GM21723 (cell line): ENCODE measurements at regions not wholly inside any gene's neighbourhood (a gene's known extent, or its start where the extent isn't known, plus 50 kb on each side); places are given as distances from the start of the nearest gene placed in this dataset.

Experiments used
- ATAC-seq: cut with Tn5 transposase; IDR thresholded peaks from one replicate; pipeline ENCODE4 v1.9.1; 2021; ENCODE audit warnings: mild to moderate bottlenecking, moderate library complexity; ENCODE audit not compliant: unreplicated experiment

DNA sequence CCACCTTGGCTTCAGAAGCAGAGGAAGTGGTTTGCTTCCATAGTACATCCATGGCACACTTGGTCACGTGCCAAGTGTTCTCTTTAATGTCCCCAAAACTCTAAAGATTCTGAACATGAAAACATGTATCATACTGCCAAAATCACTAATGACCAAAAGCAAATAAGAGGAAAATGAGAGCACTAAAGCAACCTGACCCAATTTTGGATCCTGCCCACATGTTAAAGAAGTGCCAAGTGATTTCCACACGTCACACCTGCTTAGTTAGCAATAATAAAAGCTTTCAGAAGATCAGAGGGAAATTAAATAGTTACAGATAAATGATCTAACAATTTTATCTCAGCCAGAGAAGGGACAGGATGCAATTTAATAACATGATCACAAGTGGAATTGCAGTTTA is 1170.0 kb downstream of the XPNPEP1 start:
- ATAC-seq: no peak

- ATAC-seq: peak; percentile 65
Measured at GRCh38 chr10:108749042-108749441, 1174.3 kb downstream of the XPNPEP1 start.

GRCh38 chr10:108736111-108736510 is 1187.2 kb downstream of the XPNPEP1 start:
- ATAC-seq: no peak

GRCh38 chr10:108735380-108735779 is 1187.9 kb downstream of the XPNPEP1 start:
- no peak for ATAC-seq

- no peak for ATAC-seq
Measured at GRCh38 chr10:108721874-108722273, 1201.4 kb downstream of the XPNPEP1 start.

DNA sequence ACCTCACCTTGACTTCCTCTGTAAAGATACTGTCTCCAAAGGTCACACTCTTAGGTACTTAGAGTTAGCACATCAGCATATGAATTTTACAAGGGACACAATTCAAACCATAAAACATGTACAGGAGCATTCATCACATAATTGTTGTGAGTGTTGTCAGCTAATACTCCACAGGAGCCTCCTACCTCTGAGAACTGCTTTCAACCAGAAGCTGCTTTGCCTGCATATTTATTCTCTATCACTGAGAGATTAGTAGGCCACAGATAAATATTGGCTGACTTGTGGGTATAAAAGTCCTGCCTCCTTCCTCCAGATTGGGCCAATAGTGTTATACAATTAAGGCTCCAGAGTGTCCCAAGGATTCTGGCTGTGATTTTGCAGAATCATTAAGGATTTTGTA is 1207.0 kb downstream of the XPNPEP1 start:
- ATAC-seq: no peak

GRCh38 chr10:108709927-108710722 is 1213.2 kb downstream of the XPNPEP1 start:
- no peak for ATAC-seq

DNA sequence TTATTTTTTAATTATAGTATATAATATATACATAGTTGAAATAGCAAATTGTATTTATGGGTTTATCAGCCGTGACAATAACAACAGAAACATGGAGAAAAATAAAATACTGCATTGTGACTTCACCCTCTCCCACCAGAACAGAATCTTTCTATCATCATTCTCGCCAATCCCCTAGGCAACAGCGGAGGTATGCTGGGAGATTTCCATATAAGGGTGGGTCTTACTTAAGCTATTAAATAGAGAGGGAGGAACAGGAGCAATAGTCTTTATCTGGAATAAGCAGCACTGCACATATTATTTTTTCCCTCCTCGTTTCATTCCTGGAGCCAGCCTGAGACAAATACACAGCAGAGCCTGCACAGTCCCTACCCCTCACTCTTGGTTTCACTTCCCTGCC is 1214.9 kb downstream of the XPNPEP1 start:
- no peak for ATAC-seq

DNA sequence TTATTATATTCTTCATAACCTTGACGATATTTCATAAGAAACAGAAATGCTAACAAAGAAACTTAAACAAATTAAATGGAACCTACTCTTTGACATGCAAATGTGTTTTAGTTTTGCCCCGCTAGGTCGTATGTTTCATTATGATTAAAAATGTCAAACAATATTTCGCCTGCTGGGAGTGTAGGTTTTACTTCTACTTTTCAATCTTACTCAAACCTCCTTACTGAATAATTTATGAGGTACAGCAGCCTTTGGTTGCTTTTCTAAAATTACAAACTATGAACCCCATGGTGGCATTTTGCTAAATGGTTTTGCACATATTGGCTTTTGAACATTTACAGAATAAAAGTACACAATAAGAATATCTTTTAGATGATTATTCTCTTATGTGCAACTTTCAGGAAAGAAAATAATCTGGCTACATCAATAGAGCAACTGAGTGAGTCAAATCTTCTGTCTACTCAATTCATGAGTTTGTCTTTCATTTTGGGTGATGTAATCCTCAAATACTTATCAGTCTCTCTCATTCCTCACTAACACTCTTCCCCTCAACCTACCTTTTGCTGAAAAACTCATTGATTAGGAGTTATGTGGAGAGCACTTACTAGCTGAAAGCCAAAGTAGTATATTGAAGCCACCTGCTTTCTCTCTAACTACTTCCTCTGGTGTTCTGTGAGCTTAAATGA is 1226.4 kb downstream of the XPNPEP1 start:
- peak; percentile 95 for ATAC-seq

- ATAC-seq: no peak
Measured at GRCh38 chr10:108691126-108691525, 1232.2 kb downstream of the XPNPEP1 start.

DNA sequence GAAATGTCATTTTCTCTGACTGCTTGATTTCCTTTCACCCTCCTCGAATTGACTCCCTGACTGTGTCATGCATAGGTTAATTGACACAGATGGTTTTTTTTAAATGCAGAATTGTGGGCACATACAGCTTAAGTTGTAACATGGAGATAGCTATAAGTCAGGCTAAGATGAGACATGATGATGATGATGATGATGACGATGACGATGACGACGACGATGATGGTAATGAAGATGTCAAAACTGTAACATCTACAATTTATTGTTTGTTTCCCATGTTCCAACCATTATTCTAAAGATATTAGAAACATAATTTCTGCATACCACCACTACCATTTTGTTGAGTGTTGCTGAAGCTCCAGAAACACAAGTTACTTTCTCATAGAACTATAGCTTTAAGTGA is 1232.8 kb downstream of the XPNPEP1 start:
- ATAC-seq: no peak

- no peak for ATAC-seq
Measured at GRCh38 chr10:108689891-108690290, 1233.4 kb downstream of the XPNPEP1 start.

DNA sequence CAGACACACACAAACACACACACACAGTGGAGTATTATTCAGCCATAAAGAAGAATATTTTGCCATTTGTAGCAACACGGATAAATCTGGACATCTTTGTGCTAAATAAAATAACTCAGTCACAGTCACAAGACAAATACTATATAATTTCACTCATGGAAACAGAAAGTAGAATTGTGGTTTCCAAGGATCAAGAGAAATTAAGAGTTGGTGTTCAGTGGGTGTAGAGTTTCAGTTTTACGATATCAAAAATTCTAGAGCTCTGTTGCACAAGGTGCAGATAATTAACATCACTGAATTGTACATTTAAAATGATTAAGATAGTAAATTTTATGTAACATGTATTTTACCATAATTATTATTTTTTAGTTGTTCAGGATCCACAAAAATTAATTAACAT is 1235.0 kb downstream of the XPNPEP1 start:
- ATAC-seq: no peak

DNA sequence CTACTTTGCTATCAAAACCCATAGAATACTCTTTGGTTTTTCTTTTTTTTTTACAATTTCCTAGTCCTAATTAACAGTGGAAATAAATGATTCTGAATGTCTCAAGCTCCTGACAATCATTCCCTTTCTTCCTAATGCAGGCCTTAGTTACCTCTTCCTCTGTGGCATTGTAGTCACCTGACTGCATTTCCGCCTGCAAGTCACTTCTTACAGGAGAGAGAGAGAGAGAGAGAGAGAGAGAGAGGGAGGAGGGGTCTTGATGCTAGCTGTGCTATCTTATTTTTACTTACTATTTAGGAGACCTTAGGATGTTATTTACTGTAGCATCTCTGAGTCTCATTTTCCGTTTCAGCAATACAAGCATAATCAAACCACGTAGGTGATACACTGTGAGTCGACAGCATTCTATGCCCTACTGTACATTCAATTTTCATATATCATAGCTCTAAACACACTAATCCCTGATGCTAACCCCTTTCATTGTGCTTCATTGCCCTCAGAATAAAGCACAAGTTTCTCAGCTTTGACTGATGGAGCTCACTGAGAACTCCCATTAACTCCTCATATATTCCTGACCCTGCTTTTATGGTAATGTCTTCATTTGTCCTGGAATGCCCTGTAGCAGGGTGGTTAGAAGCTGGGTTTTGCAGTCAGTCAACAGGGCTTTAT is 1237.3 kb downstream of the XPNPEP1 start:
- no peak for ATAC-seq

DNA sequence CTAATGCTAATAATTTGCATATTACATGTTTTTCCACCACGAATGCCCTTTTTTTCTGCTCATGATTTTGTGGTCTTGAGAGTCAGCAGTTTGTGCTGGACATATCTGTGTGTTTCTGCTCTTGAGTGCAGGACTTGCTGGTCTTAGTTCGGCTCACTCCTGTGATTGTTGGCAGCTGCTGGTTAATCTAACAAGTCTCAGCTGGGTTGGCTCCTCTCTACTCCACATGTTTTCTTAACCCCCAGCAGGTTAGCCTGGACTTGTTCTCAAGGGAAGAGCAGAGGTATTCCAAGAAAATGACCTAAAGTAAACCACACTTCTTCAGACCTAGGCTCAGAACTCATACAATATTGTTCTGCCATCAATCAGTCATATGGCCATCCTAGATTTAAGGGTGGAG is 1238.9 kb downstream of the XPNPEP1 start:
- ATAC-seq: no peak

- no peak for ATAC-seq
Measured at GRCh38 chr10:108673741-108674140, 1249.6 kb downstream of the XPNPEP1 start.

DNA sequence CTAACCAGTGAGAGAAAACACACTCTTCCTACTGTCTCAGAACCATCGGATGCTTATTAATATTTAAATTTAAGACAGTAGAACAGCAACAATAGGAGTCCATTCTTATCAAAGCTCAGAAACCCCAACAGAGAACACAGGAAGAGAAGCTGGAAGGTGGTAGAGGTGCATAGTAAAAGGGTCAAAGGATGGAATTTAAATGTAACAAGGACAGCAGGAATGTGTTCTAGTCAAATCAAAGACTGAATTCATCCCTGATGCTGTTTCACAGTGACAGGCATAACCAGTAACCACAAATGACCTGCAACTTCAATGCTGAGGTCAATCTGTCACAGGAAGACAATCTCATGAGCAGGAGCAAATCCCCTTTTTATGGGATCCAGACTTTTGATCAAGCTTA is 1259.7 kb downstream of the XPNPEP1 start:
- ATAC-seq: no peak

- ATAC-seq: no peak
Measured at GRCh38 chr10:108662975-108663374, 1260.3 kb downstream of the XPNPEP1 start.

DNA sequence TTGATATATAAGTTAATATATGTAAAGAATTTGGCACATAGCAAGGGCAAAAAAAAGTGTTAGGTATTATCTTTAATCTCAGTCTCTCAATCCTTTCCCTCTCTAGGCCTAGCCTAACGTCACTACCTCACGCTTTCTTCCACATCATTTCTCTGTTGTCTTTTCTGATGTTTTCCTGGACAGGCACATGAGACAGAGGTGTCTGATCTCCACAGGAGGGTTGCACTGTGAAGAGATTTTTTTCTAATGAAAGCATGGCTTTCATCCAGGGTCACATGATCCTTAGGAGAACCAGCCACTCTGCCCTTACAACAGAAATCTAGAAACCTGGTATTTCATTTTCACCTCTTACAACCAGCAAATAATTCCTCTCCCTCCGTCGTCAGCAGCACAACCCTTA is 1268.3 kb downstream of the XPNPEP1 start:
- ATAC-seq: no peak

DNA sequence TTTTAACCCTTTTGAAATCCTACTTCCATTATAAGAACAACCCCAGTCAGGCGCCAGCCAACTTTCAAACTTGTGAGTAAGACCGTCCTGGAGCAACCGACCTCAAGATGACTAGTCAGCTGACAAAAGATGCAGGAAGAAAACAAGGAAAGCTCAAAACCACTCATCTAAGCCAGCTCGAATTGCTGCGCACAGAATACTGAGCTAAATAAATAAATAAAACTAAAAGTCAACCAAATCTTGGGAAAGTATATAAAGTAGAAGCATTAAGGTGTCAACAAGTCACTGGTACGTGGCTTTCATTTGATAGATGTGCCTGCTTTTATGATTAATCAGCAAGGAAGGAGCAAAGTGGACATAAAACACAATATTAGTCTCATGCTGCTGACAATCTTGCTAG is 1269.8 kb downstream of the XPNPEP1 start:
- no peak for ATAC-seq

DNA sequence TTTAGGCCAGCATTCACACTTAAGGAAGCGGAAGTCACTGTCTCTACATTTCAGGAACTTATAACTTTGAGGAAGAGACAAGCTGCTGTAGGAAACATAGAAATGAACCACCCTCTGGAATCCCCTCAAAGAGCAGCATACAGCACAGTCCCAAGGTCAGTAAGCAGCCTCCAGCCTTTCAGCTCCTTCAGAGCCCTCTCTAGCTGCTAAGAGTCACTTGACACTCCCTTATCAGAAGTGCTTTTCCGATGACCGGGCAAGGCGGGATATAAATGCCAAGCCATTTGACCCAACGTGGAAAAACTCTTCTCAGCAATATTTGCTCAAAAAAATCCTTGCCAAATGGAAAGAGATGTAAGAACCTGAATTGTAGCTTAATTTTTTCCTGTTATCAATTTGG is 1284.3 kb downstream of the XPNPEP1 start:
- no peak for ATAC-seq

DNA sequence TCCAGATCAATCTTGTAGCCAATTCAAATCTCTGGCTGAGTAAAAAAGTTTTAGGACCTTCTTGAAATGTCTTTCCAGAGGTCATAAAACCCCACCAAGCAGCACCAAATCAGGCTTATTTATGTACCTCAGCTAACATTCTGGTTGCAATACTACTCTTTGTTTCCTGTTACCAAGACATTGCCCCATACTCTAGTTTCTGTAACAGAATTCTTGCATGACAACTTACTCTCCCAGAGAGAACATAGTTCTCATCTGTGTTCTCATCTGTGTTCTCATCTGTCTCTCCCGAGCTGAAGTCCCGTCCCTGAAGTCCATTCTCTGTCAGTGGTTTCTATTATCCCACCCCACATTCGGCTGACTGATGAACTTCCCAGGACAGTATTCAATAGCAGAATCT is 1285.1 kb downstream of the XPNPEP1 start:
- no peak for ATAC-seq
